ENCODE measurements at regions not wholly inside any gene's neighbourhood (a gene's known extent, or its start where the extent isn't known, plus 50 kb on each side); places are given as distances from the start of the nearest gene placed in this dataset.

DNA sequence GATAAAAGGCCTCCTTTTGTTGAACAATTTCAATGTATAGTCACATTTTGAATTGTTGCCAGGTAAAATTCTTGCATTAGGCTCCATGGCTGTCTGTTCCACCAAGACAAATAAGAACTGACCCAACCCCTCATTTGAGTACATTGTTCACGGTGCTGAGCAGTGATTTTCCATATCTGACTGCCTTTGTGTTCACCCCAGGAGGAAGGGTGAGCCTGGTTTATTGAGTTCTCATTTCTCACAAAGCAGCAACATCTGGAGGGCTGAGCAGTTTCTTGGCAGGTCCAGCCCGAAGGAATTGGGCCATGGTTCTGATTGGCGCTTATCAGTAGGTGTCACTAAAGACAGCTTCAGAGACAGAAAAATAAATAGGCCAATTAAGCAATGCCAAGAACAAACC is 149.1 kb downstream of the BMP4 start:
- H3K27me3 ChIP-seq (ENCODE audit: control insufficient read depth, insufficient read depth, low read length), result no peaks in the 10 kb centered on the region
- H3K27ac ChIP-seq, result no peak overlapping the region
- no peaks in the 10 kb centered on the region for H3K4me1 ChIP-seq
- H2AFZ ChIP-seq, result no peak overlapping the region
- H3K9ac ChIP-seq, result no peak overlapping the region
- H3K9me3 ChIP-seq (ENCODE audit: control insufficient read depth, low read length), result no peaks in the 10 kb centered on the region
- H3K36me3 ChIP-seq (ENCODE audit: control insufficient read depth, insufficient read depth, low read length), result no peaks in the 10 kb centered on the region
- H3K79me2 ChIP-seq, result no peaks in the 10 kb centered on the region
- TF ChIP-seq, protein P1, sequence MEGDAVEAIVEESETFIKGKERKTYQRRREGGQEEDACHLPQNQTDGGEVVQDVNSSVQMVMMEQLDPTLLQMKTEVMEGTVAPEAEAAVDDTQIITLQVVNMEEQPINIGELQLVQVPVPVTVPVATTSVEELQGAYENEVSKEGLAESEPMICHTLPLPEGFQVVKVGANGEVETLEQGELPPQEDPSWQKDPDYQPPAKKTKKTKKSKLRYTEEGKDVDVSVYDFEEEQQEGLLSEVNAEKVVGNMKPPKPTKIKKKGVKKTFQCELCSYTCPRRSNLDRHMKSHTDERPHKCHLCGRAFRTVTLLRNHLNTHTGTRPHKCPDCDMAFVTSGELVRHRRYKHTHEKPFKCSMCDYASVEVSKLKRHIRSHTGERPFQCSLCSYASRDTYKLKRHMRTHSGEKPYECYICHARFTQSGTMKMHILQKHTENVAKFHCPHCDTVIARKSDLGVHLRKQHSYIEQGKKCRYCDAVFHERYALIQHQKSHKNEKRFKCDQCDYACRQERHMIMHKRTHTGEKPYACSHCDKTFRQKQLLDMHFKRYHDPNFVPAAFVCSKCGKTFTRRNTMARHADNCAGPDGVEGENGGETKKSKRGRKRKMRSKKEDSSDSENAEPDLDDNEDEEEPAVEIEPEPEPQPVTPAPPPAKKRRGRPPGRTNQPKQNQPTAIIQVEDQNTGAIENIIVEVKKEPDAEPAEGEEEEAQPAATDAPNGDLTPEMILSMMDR (IDR thresholded peaks at IDR 0.05), result no peak
- H3K4me3 ChIP-seq (ENCODE audit: low read depth, low read length), result no peak overlapping the region
- H3K4me2 ChIP-seq (ENCODE audit: low read length), result no peak overlapping the region

DNA sequence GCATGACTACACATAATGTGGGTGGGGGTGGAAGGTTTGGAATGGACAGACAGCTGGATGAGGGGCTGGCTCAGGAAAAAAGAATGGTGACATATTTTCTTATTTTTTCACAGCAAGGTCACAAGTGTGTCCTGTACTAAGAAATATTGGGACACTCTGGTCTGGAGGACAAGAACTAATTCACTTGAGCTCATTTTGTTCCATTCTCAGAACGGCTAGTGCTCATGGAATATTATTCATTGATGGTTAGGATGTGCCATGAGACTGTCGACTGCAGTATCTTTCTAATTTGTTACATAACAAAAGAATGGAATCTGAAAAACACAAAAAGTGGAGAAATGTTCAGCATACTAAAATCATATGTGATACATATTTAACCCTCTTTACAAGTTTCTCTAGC is 149.5 kb downstream of the BMP4 start:
- TF ChIP-seq, protein P1 (IDR thresholded peaks at IDR 0.05), result no peak
- no peaks in the 10 kb centered on the region for H3K9me3 ChIP-seq (ENCODE audit: control insufficient read depth, low read length)
- no peak overlapping the region for H3K27ac ChIP-seq
- H3K9ac ChIP-seq, result no peak overlapping the region
- H3K4me2 ChIP-seq (ENCODE audit: low read length), result no peak overlapping the region
- H3K4me1 ChIP-seq, result no peaks in the 10 kb centered on the region
- no peak overlapping the region for H2AFZ ChIP-seq
- H3K36me3 ChIP-seq (ENCODE audit: control insufficient read depth, insufficient read depth, low read length), result no peaks in the 10 kb centered on the region
- no peak overlapping the region for H3K4me3 ChIP-seq (ENCODE audit: low read depth, low read length)
- no peaks in the 10 kb centered on the region for H3K27me3 ChIP-seq (ENCODE audit: control insufficient read depth, insufficient read depth, low read length)
- no peaks in the 10 kb centered on the region for H3K79me2 ChIP-seq

DNA sequence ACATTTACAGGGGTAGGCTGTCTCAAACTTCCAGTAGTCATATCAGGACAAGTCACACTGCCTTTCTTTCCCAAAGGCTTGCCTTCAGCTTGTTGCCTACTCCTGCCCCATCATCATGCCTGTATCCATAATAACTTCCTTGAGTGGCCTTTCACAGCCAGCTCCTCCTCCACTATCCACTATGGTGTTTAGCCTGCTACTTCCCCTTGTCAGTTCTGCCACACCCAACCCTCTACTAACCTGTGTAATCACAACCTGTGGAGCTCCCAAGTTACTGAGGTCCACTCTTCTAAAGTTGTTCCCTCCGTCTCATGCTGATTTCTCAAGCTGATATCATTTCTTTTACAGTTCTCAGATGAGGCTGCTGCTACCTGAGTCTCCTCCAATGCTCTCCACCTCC is 159.9 kb downstream of the BMP4 start:
- no peak overlapping the region for H3K4me3 ChIP-seq (ENCODE audit: low read depth, low read length)
- no peaks in the 10 kb centered on the region for H3K36me3 ChIP-seq (ENCODE audit: control insufficient read depth, insufficient read depth, low read length)

DNA sequence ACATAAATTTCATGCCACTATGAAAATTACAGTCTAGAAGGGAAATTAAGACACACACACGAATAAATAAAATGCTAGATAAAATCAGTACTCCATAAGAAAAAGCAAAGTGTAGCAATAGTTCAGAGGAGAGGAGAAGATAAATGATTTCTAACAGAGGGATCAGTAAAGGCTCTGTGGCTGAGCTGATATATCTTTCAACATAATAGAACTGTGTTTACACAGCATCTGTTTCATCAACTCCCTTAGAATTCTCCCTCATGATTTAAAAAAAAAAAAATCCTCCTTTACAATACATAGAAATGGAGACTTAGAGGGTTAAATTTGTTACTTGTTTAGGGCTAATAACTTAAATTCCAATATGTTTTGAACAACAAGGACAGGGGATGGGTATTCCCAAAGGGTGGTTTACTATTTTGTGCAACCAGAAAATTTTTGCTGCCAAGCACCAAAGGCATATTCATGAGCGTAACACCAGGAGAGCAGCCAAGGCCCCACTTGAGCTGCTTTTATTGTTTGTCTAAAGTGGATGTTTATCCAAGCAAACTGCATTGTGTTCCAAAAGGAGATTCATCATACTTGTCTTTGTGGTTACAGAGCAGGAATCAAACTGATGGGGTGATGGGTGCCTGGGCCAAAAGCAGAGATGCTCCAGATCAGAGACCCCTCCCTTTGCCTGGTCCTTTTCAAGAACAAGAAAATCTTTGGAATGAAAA is 162.7 kb downstream of the BMP4 start:
- Histone ChIP-seq H3K27ac (no peak overlapping the region), H3K9me3 (ENCODE audit: control insufficient read depth, low read length) (no peaks in the 10 kb centered on the region), H2AFZ (no peak overlapping the region), H3K36me3 (ENCODE audit: control insufficient read depth, insufficient read depth, low read length) (no peaks in the 10 kb centered on the region), H3K4me3 (ENCODE audit: low read depth, low read length) (no peak overlapping the region), H3K4me2 (ENCODE audit: low read length) (no peak overlapping the region), H3K9ac (no peak overlapping the region), H3K27me3 (ENCODE audit: control insufficient read depth, insufficient read depth, low read length) (no peaks in the 10 kb centered on the region), H3K79me2 (no peaks in the 10 kb centered on the region), H3K4me1 (no peaks in the 10 kb centered on the region)
- TF ChIP-seq, protein P1 (IDR thresholded peaks at IDR 0.05), result no peak

More for the DNA sequence above, 159.9 kb downstream of the BMP4 start:
- H3K4me2 ChIP-seq (ENCODE audit: low read length), result no peak overlapping the region
- H3K27ac ChIP-seq, result no peak overlapping the region
- H3K27me3 ChIP-seq (ENCODE audit: control insufficient read depth, insufficient read depth, low read length), result no peaks in the 10 kb centered on the region
- H3K9me3 ChIP-seq (ENCODE audit: control insufficient read depth, low read length), result no peaks in the 10 kb centered on the region
- no peak overlapping the region for H3K9ac ChIP-seq
- no peaks in the 10 kb centered on the region for H3K4me1 ChIP-seq
- TF ChIP-seq, protein P1 (IDR thresholded peaks at IDR 0.05), result no peak
- no peaks in the 10 kb centered on the region for H3K79me2 ChIP-seq
- H2AFZ ChIP-seq, result no peak overlapping the region

DNA sequence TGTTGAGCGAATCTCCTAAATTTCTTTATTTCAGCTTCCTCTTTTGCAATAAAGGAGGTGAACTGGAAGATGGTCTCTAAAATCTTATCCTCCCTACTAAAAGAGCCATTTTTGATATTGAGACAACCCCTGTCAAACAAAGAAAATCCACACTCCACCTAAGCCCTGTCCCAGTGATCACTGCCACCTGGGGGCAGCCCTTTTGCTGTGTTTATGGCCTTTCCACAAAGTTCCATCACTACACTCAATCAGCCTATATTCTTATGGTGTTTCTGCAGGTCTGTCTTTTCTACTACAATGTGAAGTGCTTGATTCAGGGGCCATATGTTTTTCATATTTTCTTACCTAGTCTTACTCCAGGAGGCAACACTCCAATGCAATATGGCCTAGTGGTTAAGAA is 163.7 kb downstream of the BMP4 start:
- no peaks in the 10 kb centered on the region for H3K9me3 ChIP-seq (ENCODE audit: control insufficient read depth, low read length)
- H3K4me3 ChIP-seq (ENCODE audit: low read depth, low read length), result no peak overlapping the region
- H3K4me1 ChIP-seq, result no peaks in the 10 kb centered on the region
- no peak overlapping the region for H3K27ac ChIP-seq
- no peak overlapping the region for H2AFZ ChIP-seq
- no peak overlapping the region for H3K9ac ChIP-seq
- H3K27me3 ChIP-seq (ENCODE audit: control insufficient read depth, insufficient read depth, low read length), result no peaks in the 10 kb centered on the region
- H3K79me2 ChIP-seq, result no peaks in the 10 kb centered on the region
- TF ChIP-seq, protein P1 (IDR thresholded peaks at IDR 0.05), result no peak
- H3K4me2 ChIP-seq (ENCODE audit: low read length), result no peak overlapping the region
- no peaks in the 10 kb centered on the region for H3K36me3 ChIP-seq (ENCODE audit: control insufficient read depth, insufficient read depth, low read length)
